ENCODE measurements at regions not wholly inside any gene's neighbourhood (a gene's known extent, or its start where the extent isn't known, plus 50 kb on each side); places are given as distances from the start of the nearest gene placed in this dataset.

GRCh38 chr4:140255467-140255866 is 101.5 kb upstream of the MAML3 start:
- TF ChIP-seq CTCF (IDR thresholded peaks at IDR 0.05) (no peak), POLR2A (IDR thresholded peaks at IDR 0.05) (no peak)
